ENCODE measurements at regions not wholly inside any gene's neighbourhood (a gene's known extent, or its start where the extent isn't known, plus 50 kb on each side); places are given as distances from the start of the nearest gene placed in this dataset.

GRCh38 chr1:221813887-221814286, 72.0 kb upstream of the DUSP10 start:
- no peak for DNase-seq

- DNase-seq, result no peak
These were observed 71.2 kb upstream of the DUSP10 start for GRCh38 chr1:221812905-221813597.

DNA sequence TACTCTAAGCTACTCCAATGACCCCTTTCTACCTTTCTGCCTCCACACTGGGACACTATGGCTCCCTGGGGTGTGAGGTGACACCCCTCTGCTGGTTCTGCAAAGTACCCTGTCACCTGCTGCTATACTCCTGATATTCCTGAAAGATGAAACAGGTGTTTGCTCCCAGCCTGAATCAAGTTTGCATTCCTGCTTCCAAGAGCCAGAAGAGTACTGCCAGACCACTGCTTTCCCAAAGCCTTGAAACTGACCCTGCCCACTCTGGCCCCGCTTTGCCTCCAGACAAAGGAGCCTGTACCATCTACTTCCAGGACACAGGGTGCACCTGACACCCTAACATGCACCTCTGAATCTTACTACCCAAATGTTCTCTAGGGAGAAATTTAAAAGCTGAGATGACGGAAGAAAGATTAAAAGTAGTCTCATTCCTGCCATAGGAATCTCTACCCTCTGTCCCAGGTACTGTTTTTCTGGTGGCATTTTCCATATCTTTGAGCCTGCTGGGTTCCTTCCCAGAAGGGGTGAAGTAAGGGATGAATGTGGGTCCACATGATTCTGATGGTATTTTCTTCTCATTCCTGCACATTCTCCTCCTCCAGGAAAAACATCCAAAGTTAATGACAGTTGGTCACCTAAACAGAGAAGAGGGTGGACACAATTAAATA, 70.3 kb upstream of the DUSP10 start:
- DNase-seq, result no peak

DNA sequence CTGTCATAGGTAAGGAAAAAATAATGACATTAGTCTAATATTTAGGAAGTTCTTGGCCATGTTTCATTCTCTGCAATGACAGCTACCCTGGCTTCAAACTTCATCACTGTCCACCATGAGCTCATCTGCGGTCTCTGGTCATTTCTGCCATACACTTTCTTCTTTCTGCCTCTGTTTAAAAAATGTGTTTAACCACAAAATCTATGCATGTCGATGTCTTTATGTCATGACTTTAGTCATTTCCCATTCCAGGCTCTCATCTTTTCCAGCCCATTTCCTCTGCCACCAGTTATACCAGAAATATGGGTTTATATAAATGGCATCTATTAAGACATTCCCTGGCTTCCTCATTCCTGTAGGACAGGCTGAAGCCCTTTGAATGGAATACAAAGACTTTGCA, 68.5 kb upstream of the DUSP10 start:
- DNase-seq, result no peak

GRCh38 chr1:221809091-221810029, 67.5 kb upstream of the DUSP10 start:
- DNase-seq, result no peak

- DNase-seq, result no peak
These were observed 65.1 kb upstream of the DUSP10 start for GRCh38 chr1:221806984-221807383.

- no peak for DNase-seq
These were observed 64.3 kb upstream of the DUSP10 start for GRCh38 chr1:221806236-221806635.

DNA sequence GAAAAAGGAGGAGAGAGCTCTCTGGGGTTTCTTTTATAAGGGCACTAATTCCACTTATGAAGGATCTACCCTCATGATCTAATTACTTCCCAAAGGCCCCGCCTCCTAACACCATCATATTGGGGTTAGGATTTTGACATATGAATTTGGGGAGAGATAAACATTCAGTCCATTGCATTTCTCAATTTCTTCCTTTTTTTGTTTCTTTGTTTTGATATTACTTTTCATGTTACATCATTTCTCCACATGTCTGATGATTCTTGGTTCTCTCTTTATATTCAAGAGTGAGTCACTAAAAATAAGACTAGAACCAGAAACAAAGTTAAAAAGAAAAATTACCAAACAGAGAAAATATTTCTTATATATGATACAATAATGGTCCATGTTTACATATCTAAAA, 63.2 kb upstream of the DUSP10 start:
- no peak for DNase-seq

- DNase-seq, result no peak
These were observed 62.4 kb upstream of the DUSP10 start for GRCh38 chr1:221804303-221804702.

- DNase-seq, result no peak
These were observed 60.1 kb upstream of the DUSP10 start for GRCh38 chr1:221801773-221802516.

DNA sequence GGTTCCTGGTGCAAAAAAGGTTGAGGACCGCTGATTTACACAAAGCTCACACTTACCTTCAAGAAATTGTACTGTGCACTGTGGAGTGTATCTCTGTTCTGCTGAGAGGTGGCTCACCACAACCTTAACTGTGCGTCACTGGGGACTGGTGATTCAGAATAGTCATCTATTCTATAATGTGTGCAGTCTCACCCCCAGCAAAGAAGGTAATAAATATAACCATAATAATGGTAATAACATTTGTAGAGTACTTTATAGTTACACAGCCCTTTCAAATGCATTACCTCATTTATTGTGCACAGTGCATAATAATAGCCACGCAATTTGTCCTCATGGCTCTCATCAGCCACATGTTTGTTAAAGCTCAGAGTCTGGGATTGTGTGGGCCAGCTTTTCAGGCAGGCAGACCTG, 59.4 kb upstream of the DUSP10 start:
- no peak for DNase-seq

- no peak for DNase-seq
These were observed 58.9 kb upstream of the DUSP10 start for GRCh38 chr1:221800831-221801230.

- no peak for DNase-seq
These were observed 55.6 kb upstream of the DUSP10 start for GRCh38 chr1:221797506-221797905.

GRCh38 chr1:221796700-221797099, 54.8 kb upstream of the DUSP10 start:
- DNase-seq, result no peak

DNA sequence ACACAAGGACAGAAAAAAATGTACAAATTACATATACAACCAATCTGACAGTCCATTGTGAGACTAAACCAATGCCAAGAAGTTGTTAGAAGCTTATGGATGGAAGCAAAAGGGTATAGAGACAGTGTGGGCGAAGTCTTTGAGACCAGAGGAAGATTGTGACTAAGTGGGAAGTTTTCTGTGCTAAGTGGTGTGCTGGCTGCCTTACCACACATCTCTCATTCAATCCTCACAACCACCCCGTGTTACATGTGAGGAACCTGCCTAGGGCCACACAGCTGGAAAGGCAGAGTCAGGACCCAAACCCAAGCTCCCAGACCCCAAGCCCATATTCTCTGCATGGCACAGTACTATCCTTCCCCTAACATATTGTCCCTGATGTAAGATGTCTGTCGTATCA, 53.5 kb upstream of the DUSP10 start:
- no peak for DNase-seq

- DNase-seq, result no peak
These were observed 53.0 kb upstream of the DUSP10 start for GRCh38 chr1:221794935-221795334.

DNA sequence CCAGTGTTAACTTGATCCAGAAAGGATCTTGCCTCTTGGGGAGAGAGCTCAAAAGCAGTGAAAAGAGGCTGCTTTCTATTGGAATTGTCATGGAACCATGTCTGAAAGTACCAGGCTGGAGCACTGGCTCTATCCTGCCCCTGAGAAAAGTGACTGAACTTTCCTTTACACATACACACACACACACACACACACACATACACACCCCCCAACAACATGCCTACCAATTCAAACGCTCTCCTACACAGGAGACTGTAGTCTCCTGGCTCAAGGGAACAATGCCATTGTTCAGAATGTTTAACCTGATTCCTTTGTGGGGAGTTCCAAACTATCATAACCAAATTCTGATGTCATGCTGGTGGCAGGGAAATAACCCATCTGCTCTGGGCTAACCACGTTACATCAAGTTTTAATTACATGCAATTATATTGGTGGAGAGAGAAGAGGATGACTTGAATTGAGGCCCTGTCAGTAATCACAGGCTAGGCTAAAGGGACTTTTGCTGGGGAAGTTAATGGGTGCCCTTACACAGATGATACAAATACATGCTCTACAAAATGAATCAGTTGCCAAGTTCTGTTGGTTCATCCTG, 52.3 kb upstream of the DUSP10 start:
- DNase-seq, result no peak

DNA sequence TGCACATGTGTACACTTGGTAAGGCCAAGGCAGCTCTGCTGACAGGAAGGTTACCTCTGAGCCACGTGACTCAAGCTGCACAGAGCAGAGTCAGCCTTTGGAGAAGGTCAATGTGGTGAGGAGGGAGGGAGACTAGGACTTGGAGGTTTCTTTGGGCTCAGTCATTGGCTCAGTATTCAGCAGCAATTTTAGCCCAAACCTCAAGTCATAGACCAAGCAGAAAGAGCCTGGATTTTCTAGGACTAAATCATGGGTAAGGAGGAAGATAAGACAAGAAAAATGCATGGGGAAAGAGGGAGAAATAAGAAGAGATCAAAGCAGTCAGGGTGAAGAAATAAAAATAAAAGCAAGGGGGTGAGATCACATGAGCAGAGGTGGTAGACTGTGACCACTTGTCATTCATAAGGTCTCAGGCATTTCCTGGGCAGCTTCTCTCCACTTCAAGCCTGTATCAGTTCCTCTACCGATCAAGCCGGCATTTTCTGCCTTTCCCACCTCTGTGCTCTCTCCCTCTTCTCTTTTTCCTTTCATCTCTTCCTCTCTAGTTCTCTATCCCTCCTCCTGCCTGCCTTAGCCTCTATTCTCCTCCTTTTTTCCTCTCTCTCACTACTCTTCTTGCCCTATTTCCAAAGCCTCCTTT, 51.7 kb upstream of the DUSP10 start:
- no peak for DNase-seq

DNA sequence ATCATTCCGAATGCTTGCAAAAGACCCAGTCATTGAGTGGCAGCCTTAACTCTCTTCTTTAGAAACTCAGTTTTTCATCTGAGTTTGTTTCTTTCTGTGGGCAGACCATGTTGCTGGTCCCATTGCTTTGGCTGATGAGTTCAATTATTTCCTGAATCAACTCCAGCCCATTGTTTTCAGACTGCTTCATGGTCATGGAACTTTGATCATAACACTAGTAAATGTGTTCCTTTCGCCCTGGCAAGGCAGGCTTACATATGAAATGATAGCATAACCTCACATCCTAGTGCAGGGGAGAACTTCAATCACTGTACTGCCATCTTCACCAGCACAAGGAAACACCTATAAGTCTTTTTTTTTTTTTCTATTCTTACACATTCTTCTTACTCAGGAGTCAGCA, 50.0 kb upstream of the DUSP10 start:
- no peak for DNase-seq
